NCI-H446 treated with DMSO at 0.1 percent for 48 hours (cell line): ENCODE measurements at regions not wholly inside any gene's neighbourhood (a gene's known extent, or its start where the extent isn't known, plus 50 kb on each side); places are given as distances from the start of the nearest gene placed in this dataset.
"Not testable (repeated sequence)": the region's sequence is repeated elsewhere in the genome, so short reads cannot be mapped to it uniquely, and the experiment has no call there.

Experiments
- DNase-seq: peaks from one replicate; lab custom pipeline; 2025; lab: John Stamatoyannopoulos, UW

GRCh38 chr2:118791483-118791882, 56.0 kb downstream of the EN1 start:
- no peak for DNase-seq

- no peak for DNase-seq
These were observed 60.7 kb downstream of the EN1 start for GRCh38 chr2:118786746-118787145.

- no peak for DNase-seq
These were observed 62.6 kb downstream of the EN1 start for GRCh38 chr2:118784860-118785259.

GRCh38 chr2:118779362-118779761, 68.1 kb downstream of the EN1 start:
- no peak for DNase-seq

- no peak for DNase-seq
These were observed 72.9 kb downstream of the EN1 start for GRCh38 chr2:118774458-118775133.

DNA sequence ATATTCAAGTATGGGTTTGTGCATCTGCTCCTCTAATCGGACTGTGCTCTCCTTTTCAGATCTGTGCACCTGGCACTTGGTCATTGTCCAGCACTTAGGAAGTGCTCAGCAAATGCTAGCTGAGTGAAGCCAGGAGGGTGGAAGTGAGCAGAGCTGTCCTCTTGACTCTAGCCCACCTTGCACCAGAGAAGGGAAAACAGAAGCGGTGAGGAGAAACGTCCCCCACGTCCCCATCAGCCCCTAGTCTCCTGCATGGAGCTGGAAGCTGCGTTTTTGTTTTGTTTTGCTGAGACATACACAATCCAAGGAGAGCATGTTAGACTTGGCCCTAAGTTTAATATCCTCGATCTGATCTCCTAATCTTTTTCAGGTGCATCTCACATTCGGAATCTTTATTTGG, 73.6 kb downstream of the EN1 start:
- no peak for DNase-seq

DNA sequence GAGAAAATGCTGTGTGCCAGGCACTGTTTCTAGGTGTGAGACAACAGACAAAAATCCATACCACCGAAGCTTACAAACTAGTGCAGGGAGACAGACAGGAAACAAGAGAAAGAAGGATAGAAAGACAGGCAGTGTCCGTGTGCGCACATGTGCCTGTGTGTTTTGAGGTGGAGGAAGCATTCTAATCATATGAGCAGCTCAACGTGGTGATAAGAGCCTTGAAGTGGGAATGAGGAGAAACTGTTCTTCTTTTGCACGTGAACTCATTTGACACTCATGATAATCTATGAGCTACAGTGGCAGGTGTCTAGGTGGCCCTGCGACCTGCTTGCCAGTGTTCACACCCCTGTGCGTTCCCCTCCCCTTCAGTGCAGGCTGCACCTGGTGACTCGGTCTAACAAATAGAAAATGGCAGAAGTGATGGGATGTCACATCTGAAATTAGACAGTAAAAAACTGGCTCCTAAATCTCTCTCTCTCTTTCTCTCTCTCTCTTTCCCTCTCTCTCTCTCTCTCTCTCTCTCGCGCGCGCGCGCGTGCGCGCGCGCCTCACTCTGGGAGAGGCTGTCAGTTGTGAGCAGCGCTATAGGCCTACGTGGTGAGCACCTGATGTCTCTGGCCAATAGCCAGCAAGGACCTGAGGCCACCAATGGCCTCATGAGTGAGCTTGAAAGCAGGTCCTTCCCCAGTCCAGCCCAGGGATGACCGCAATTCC, 74.8 kb downstream of the EN1 start:
- no peak for DNase-seq

- DNase-seq, result no peak
These were observed 77.6 kb downstream of the EN1 start for GRCh38 chr2:118769707-118770400.

- DNase-seq, result no peak
These were observed 80.6 kb downstream of the EN1 start for GRCh38 chr2:118766871-118767270.

GRCh38 chr2:118764855-118765254, 82.6 kb downstream of the EN1 start:
- DNase-seq, result no peak

GRCh38 chr2:118763797-118764196, 83.7 kb downstream of the EN1 start:
- DNase-seq, result no peak

DNA sequence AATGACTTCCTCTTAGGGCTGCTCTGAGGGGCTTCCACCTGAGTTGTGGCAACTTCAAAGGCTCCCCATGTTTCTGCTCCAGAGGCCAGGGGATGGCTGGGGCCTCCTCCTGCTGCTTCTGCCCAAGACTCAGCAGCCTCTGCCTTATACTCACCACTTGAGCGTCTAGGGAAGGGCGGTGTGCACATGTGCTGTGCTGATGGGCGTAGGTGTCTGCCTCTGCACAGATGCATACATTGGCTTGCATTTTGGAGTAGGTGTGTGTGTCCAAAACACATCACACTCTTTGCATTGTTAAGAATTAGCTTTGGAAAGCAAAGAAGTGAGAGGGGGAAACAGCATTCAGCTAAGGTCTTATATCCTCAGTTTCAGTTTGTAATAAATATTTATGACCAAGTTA, 85.2 kb downstream of the EN1 start:
- DNase-seq, result no peak

- no peak for DNase-seq
These were observed 85.7 kb downstream of the EN1 start for GRCh38 chr2:118761771-118762170.

DNA sequence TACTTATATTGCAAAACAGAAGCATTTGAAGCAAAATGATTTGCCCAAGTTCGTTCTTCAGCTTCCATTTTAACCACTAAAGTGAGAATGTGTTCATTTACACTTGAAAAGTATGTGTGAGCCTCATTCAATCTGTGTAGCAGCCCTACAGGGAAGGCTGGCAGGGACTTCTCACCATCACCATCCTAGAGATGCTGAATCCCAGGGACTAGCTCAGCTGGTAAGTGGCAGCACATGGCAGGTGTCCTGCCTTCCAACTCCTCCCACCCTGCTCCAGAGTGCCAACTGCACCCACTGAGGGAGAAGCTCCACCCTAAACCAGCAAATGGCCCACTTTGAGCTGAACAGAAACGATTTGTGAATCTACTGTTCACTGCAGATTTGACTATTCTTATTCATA, 91.5 kb downstream of the EN1 start:
- no peak for DNase-seq

GRCh38 chr2:118755384-118755783, 92.1 kb downstream of the EN1 start:
- no peak for DNase-seq

DNA sequence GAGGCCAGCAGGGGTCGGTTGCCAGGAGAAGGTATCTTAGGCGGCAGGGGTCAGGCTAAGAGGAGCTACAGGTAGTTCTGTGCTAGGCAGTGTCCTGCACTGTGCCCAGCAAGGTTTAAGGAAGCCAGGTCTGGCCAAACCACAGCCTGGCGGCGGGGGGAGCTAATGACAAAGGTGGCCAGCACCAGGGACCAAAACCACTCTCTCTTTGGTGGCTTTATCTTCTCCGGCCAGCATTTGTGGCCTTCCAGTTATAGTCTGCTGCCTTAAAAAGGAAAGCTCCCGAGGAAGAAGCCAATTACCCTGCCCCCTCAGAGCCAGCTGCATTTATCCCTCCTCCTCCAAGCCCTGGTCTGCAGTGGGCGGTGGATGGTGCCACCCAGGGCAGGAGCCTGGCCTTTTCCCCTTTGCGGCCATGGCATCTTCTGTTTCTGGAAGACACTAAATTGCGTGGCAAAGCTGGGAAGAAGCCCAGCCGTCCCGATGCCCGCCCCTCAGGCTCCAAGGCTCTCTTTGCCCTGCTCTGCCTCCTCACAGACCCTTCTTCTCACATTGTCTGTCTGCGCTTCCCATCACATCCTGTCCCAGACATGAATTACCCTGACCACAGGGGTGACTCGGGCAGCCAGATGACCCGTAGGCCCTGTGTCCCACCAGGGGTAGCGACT, 94.6 kb downstream of the EN1 start:
- DNase-seq, result no peak

GRCh38 chr2:118750959-118751565, 96.4 kb downstream of the EN1 start:
- no peak for DNase-seq

GRCh38 chr2:118748245-118748885, 99.1 kb downstream of the EN1 start:
- no peak for DNase-seq

GRCh38 chr2:118747637-118748036, 99.8 kb downstream of the EN1 start:
- DNase-seq, result no peak

DNA sequence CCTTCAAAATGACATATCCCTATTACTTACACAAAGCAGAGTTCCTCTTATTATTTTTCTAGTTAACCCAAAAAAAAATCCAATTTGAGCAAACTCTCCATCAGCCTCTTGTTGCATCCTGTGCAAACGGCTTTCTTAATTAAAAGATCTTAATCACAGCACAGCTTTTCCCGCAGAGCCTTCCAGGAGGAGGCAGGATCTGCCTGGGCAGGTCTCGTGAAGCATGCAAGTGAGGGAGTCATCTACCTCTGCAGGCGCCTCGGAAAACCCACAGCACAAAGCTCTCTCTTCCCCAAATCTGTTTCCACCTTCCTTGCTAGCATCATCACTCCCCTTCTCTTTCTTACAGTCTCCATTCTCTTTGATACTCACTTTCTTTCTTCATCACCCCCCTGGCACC, 100.4 kb downstream of the EN1 start:
- DNase-seq, result no peak

- DNase-seq, result not testable (repeated sequence)
These were observed 102.7 kb downstream of the EN1 start for GRCh38 chr2:118744682-118745181.
